Natural killer cell (primary cell): ENCODE measurements at regions not wholly inside any gene's neighbourhood (a gene's known extent, or its start where the extent isn't known, plus 50 kb on each side); places are given as distances from the start of the nearest gene placed in this dataset.

Source experiments
- ATAC-seq, 3 donors: fragments of 150-1000 bp in 2 of 3; fragments of 200-7000 bp in 1 of 3; cut with Tn5 transposase; 1 replicate in 1 of 3; 2 replicates in 2 of 3; pipeline ENCODE4 v1.10.0; 2021; ENCODE audit warnings: mild to moderate bottlenecking in 2 of 3, moderate library complexity in 2 of 3
- DNase-seq, 2 donors: peaks; one replicate each; pipeline versions ENCODE4 v3.0.0 to v3.0.0-alpha.2; 2013 to 2021; ENCODE audit warnings: mixed read lengths in 1 of 2
- H3K27ac ChIP-seq: one replicate; pipeline ENCODE4 v1.5.1; 2013; ENCODE audit warnings: mild to moderate bottlenecking, low read length
- H3K27me3 ChIP-seq: one replicate; pipeline ENCODE4 v1.6.1; 2013; ENCODE audit warnings: low read length; ENCODE audit not compliant: control insufficient read depth, insufficient read depth
- H3K36me3 ChIP-seq: one replicate; pipeline ENCODE4 v1.6.1; 2013; ENCODE audit warnings: low read length; ENCODE audit not compliant: control insufficient read depth, insufficient read depth
- H3K4me1 ChIP-seq: one replicate; pipeline ENCODE4 v1.6.1; 2013; ENCODE audit warnings: low read length; ENCODE audit not compliant: control insufficient read depth, insufficient read depth
- H3K4me3 ChIP-seq: one replicate; pipeline ENCODE4 v1.5.1; 2013; ENCODE audit warnings: low read length
- H3K9me3 ChIP-seq: one replicate; pipeline ENCODE4 v1.6.1; 2013; ENCODE audit warnings: low read length; ENCODE audit not compliant: control insufficient read depth, insufficient read depth
- H3K27ac Mint-ChIP-seq, 2 donors: one replicate each; pipeline ENCODE4 v1.8.0; 2022; ENCODE audit warnings: mild to moderate bottlenecking in 2 of 2, mixed read lengths in 2 of 2, moderate library complexity in 1 of 2
- H3K27me3 Mint-ChIP-seq, 2 donors: one replicate each; pipeline ENCODE4 v1.8.0; 2022; ENCODE audit warnings: low read depth in 2 of 2, mixed read lengths in 2 of 2
- H3K36me3 Mint-ChIP-seq: one replicate; pipeline ENCODE4 v1.8.0; 2022; ENCODE audit warnings: mixed read lengths
- H3K4me1 Mint-ChIP-seq, 2 donors: one replicate each; pipeline ENCODE4 v1.8.0; 2022; ENCODE audit warnings: mixed read lengths in 2 of 2
- H3K4me3 Mint-ChIP-seq: one replicate; pipeline ENCODE4 v1.8.0; 2022; ENCODE audit warnings: mild to moderate bottlenecking, moderate library complexity, mixed read lengths
- H3K9me3 Mint-ChIP-seq, 2 donors: one replicate each; pipeline ENCODE4 v1.8.0; 2022; ENCODE audit warnings: mixed read lengths in 2 of 2
- CTCF ChIP-seq: fragments of 200-600 bp; IDR thresholded peaks from one replicate; pipeline ENCODE4 v1.8.0; 2022; ENCODE audit warnings: antibody characterized with exemption
- WGBS: methylation state at CpG from one replicate; pipeline ENCODE4 v1.1.7; 2013; ENCODE audit warnings: missing lambda C conversion rate; ENCODE audit not compliant: insufficient coverage; 5-methylcytosine and 5-hydroxymethylcytosine counted together
- intact Hi-C: fragments of 100-400 bp; cut with micrococcal nuclease; formaldehyde crosslinking; loops from one replicate; pipeline ENCODE4 v1.14.2; 2022

- Mint-ChIP-seq H3K9me3 (peaks cover 9 to 14% of the 10 kb centered on the region in 2 donors), H3K4me1 (no peaks in the 10 kb centered on the region), H3K4me3 (no peak overlapping the region), H3K27me3 (no peaks in the 10 kb centered on the region), H3K36me3 (no peaks in the 10 kb centered on the region), H3K27ac (no peak overlapping the region)
- no peak for TF ChIP-seq CTCF
- H3K4me1 ChIP-seq: no peaks in the 10 kb centered on the region
- H3K9me3 ChIP-seq: peaks cover 7% of the 10 kb centered on the region
- whole genome bisulfite sequencing: 88% methylated on average over 2 of the region's 4 CpGs
- no peak for DNase-seq
- H3K4me3 ChIP-seq: no peak overlapping the region
- no peaks in the 10 kb centered on the region for H3K27me3 ChIP-seq
- no peak overlapping the region for H3K27ac ChIP-seq
- intact Hi-C loops: no loop called here
- ATAC-seq: no peak
- no peaks in the 10 kb centered on the region for H3K36me3 ChIP-seq
Measured at GRCh38 chr2:192467953-192468660, 273.4 kb upstream of the TMEFF2 start.

GRCh38 chr2:192465141-192465540 is 270.4 kb upstream of the TMEFF2 start:
- DNase-seq (no peak), ATAC-seq (no peak)
- Histone ChIP-seq H3K4me1 (no peaks in the 10 kb centered on the region), H3K4me3 (no peak overlapping the region), H3K36me3 (no peaks in the 10 kb centered on the region), H3K27me3 (no peaks in the 10 kb centered on the region), H3K9me3 (no peaks in the 10 kb centered on the region), H3K27ac (no peak overlapping the region)
- Mint-ChIP-seq H3K36me3 (no peaks in the 10 kb centered on the region), H3K4me1 (no peaks in the 10 kb centered on the region), H3K9me3 (peaks cover 10 to 16% of the 10 kb centered on the region in 2 donors), H3K27me3 (no peaks in the 10 kb centered on the region), H3K4me3 (no peak overlapping the region), H3K27ac (no peak overlapping the region)
- WGBS: 71% methylated on average over 1 of the region's 1 CpG
- no peak for TF ChIP-seq CTCF
- intact Hi-C loops: no loop called here

DNA sequence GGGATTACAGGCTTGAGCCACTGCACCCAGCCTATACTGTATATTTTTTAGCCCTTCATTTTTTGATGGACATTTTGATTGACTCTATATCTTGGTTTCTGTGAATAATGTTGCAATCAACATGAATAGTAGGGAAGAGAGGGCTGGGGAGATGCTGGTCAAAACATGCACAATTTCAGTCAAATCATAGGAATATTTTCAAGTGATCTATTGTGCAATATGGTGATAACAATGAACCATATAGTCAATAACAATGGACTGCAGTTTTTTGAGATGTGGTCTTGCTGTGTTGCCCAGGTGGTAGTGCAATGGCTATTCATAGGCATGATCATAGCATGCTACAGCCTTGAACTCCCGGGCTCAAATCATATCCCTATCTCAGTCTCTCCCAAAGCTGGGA is 264.7 kb upstream of the TMEFF2 start:
- Mint-ChIP-seq H3K27me3 (no peaks in the 10 kb centered on the region), H3K4me1 (no peaks in the 10 kb centered on the region), H3K36me3 (no peaks in the 10 kb centered on the region), H3K9me3 (peaks cover 10 to 14% of the 10 kb centered on the region in 2 donors), H3K27ac (no peak overlapping the region), H3K4me3 (no peak overlapping the region)
- no CpG with 5 or more reads among the region's 1 CpG for WGBS
- Histone ChIP-seq H3K4me3 (no peak overlapping the region), H3K9me3 (no peaks in the 10 kb centered on the region), H3K4me1 (no peaks in the 10 kb centered on the region), H3K36me3 (no peaks in the 10 kb centered on the region), H3K27ac (no peak overlapping the region), H3K27me3 (no peaks in the 10 kb centered on the region)
- intact Hi-C loops: no loop called here
- DNase-seq (no peak), ATAC-seq (no peak)
- no peak for TF ChIP-seq CTCF

DNA sequence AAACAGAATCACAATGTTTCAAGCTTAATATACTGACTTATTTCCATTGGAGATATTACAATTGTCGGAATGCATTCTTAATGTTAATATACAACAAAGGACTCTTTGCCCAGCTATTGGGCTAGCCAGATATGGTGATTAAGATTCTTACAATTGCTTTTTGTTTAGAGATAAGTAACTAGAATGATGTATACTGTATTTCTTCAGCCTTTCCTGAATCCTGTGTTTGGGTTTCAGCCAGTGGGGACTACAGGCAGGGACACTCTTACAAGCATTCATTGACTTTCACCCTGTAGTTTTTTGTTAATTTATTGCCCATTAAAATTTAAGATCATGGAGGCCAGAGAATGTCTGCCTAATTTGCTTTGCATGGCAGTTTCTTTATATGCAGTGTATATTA is 254.1 kb upstream of the TMEFF2 start:
- no peak for TF ChIP-seq CTCF
- Histone ChIP-seq H3K4me1 (no peaks in the 10 kb centered on the region), H3K27ac (no peak overlapping the region), H3K27me3 (no peaks in the 10 kb centered on the region), H3K4me3 (no peak overlapping the region), H3K9me3 (no peaks in the 10 kb centered on the region), H3K36me3 (no peaks in the 10 kb centered on the region)
- H3K36me3 Mint-ChIP-seq: no peaks in the 10 kb centered on the region
- no peak for ATAC-seq
- H3K9me3 Mint-ChIP-seq: peaks cover 7 to 18% of the 10 kb centered on the region in 2 donors
- no peak for DNase-seq
- no peaks in the 10 kb centered on the region for H3K4me1 Mint-ChIP-seq
- intact Hi-C loops: no loop called here
- H3K27ac Mint-ChIP-seq: no peak overlapping the region
- H3K27me3 Mint-ChIP-seq: no peaks in the 10 kb centered on the region
- H3K4me3 Mint-ChIP-seq: no peak overlapping the region
- WGBS: no CpG with 5 or more reads among the region's 1 CpG
